Hematopoietic multipotent progenitor cell treated with erythropoietin and hydrocortisone succinate and interleukin-3 and kit ligand, for 15 days (in vitro differentiated cells): ENCODE measurements at regions not wholly inside any gene's neighbourhood (a gene's known extent, or its start where the extent isn't known, plus 50 kb on each side); places are given as distances from the start of the nearest gene placed in this dataset.
"Not testable (repeated sequence)": the region's sequence is repeated elsewhere in the genome, so short reads cannot be mapped to it uniquely, and the experiment has no call there.

Experiments
- DNase-seq: peaks from one replicate; pipeline ENCODE4 v3.0.0-alpha.2; 2015; ENCODE audit warnings: low spot score

- DNase-seq: no peak
These were observed 252.7 kb downstream of the ACTR3B start for GRCh38 chr7:153012203-153012602.

GRCh38 chr7:153017223-153017622, 257.7 kb downstream of the ACTR3B start:
- DNase-seq: no peak

- DNase-seq: no peak
These were observed 262.0 kb downstream of the ACTR3B start for GRCh38 chr7:153021542-153021941.

- no peak for DNase-seq
These were observed 263.1 kb downstream of the ACTR3B start for GRCh38 chr7:153022475-153023193.

GRCh38 chr7:153023194-153023592, 263.6 kb downstream of the ACTR3B start:
- no peak for DNase-seq

- no peak for DNase-seq
These were observed 267.7 kb downstream of the ACTR3B start for GRCh38 chr7:153027210-153027609.

- no peak for DNase-seq
These were observed 268.4 kb downstream of the ACTR3B start for GRCh38 chr7:153027904-153028303.

- DNase-seq: no peak
These were observed 271.4 kb downstream of the ACTR3B start for GRCh38 chr7:153030976-153031375.

GRCh38 chr7:153034791-153035190, 275.2 kb downstream of the ACTR3B start:
- DNase-seq: no peak

GRCh38 chr7:153036396-153037063, 277.0 kb downstream of the ACTR3B start:
- no peak for DNase-seq

GRCh38 chr7:153043440-153043839, 283.9 kb downstream of the ACTR3B start:
- DNase-seq: no peak

GRCh38 chr7:153044981-153045380, 285.4 kb downstream of the ACTR3B start:
- DNase-seq: no peak

GRCh38 chr7:153047079-153047959, 287.8 kb downstream of the ACTR3B start:
- no peak for DNase-seq

- DNase-seq: no peak
These were observed 292.7 kb downstream of the ACTR3B start for GRCh38 chr7:153052206-153052605.

GRCh38 chr7:153061910-153062528, 302.5 kb downstream of the ACTR3B start:
- DNase-seq: no peak

GRCh38 chr7:153065051-153065450, 305.5 kb downstream of the ACTR3B start:
- DNase-seq: no peak

- no peak for DNase-seq
These were observed 307.2 kb downstream of the ACTR3B start for GRCh38 chr7:153066711-153067110.

GRCh38 chr7:153070141-153070540, 310.6 kb downstream of the ACTR3B start:
- DNase-seq: no peak

GRCh38 chr7:153072806-153073205, 313.3 kb downstream of the ACTR3B start:
- DNase-seq: no peak

GRCh38 chr7:153076289-153076688, 316.7 kb downstream of the ACTR3B start:
- DNase-seq: not testable (repeated sequence)

- DNase-seq: no peak
These were observed 321.9 kb downstream of the ACTR3B start for GRCh38 chr7:153081496-153081895.

- DNase-seq: no peak
These were observed 324.7 kb downstream of the ACTR3B start for GRCh38 chr7:153084278-153084677.
